AG04449 (cell line): ENCODE measurements at regions not wholly inside any gene's neighbourhood (a gene's known extent, or its start where the extent isn't known, plus 50 kb on each side); places are given as distances from the start of the nearest gene placed in this dataset.

Source experiments
- CTCF ChIA-PET: fragments of 350-600 bp; formaldehyde crosslinking; extraction: SDS; loops from one replicate; lab custom pipeline; 2021; ENCODE audit warnings: antibody characterized with exemption; lab: Yijun Ruan, JAX
- POLR2A ChIA-PET: fragments of 400-600, 350-600 bp; formaldehyde crosslinking; extraction: SDS; loops from one replicate; lab custom pipeline; 2020; ENCODE audit warnings: antibody characterized with exemption, inconsistent platforms; lab: Yijun Ruan, JAX
- DNase-seq: peaks from one replicate; pipeline ENCODE4 v3.0.0-alpha.2; 2010; ENCODE audit warnings: low read depth, low spot score
- H3K4me3 ChIP-seq: 2 replicates; pipeline ENCODE4 v1.5.1; 2011; ENCODE audit warnings: low read depth, mild to moderate bottlenecking, control low read depth, low read length
- TF ChIP-seq, protein P1 (sequence below): IDR thresholded peaks from one replicate; pipeline ENCODE4 v1.5.1; 2011; ENCODE audit warnings: mild to moderate bottlenecking, moderate library complexity, low read length, control low read depth, inconsistent platforms; ENCODE audit not compliant: insufficient read depth; ENCODE audit errors: missing control alignments

DNA sequence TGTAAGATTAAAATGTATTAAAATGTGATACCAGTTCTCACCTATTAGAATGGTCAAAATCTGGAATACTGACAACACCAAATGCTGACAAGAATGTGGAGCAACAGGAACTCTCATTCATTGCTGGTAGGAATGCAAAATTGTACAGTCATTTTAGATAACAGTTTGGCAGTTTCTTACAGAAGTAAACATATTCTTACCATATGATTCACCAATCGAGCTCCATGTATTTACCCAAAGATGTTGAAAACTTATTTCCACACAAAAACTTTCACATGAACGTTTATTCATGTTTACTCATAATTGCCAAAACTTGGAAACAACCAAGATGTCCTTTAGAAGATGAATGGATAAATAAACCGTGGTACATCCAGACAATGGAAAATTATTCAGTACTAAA lies 1193.5 kb upstream of the ACVR2A start:
- POLR2A ChIA-PET = no interaction called here
- DNase-seq = no peak
- H3K4me3 ChIP-seq = no peak overlapping the region
- CTCF ChIA-PET = no interaction called here
- TF ChIP-seq, protein P1, sequence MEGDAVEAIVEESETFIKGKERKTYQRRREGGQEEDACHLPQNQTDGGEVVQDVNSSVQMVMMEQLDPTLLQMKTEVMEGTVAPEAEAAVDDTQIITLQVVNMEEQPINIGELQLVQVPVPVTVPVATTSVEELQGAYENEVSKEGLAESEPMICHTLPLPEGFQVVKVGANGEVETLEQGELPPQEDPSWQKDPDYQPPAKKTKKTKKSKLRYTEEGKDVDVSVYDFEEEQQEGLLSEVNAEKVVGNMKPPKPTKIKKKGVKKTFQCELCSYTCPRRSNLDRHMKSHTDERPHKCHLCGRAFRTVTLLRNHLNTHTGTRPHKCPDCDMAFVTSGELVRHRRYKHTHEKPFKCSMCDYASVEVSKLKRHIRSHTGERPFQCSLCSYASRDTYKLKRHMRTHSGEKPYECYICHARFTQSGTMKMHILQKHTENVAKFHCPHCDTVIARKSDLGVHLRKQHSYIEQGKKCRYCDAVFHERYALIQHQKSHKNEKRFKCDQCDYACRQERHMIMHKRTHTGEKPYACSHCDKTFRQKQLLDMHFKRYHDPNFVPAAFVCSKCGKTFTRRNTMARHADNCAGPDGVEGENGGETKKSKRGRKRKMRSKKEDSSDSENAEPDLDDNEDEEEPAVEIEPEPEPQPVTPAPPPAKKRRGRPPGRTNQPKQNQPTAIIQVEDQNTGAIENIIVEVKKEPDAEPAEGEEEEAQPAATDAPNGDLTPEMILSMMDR = no peak

DNA sequence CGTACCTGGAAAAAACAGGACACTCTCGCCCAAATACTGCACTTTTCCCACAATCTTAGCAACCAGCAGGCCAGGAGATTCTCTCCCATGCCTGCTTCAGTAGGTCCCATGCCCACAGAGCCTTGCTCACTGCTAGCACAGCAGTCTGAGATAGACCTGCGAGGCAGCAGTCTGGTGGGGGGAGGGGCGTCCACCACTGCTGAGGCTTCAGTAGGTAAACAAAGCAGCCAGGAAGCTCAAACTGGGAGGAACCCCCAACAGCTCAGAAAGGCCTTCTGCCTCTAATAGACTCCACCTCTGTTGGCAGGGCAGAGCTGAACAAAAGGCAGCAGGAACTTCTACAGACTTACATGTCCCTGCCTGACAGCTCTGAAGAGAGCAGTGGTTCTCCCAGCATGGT lies 1202.8 kb upstream of the ACVR2A start:
- H3K4me3 ChIP-seq = no peak overlapping the region
- DNase-seq = no peak
- CTCF ChIA-PET = no interaction called here
- TF ChIP-seq, protein P1 = no peak
- POLR2A ChIA-PET = no interaction called here

DNA sequence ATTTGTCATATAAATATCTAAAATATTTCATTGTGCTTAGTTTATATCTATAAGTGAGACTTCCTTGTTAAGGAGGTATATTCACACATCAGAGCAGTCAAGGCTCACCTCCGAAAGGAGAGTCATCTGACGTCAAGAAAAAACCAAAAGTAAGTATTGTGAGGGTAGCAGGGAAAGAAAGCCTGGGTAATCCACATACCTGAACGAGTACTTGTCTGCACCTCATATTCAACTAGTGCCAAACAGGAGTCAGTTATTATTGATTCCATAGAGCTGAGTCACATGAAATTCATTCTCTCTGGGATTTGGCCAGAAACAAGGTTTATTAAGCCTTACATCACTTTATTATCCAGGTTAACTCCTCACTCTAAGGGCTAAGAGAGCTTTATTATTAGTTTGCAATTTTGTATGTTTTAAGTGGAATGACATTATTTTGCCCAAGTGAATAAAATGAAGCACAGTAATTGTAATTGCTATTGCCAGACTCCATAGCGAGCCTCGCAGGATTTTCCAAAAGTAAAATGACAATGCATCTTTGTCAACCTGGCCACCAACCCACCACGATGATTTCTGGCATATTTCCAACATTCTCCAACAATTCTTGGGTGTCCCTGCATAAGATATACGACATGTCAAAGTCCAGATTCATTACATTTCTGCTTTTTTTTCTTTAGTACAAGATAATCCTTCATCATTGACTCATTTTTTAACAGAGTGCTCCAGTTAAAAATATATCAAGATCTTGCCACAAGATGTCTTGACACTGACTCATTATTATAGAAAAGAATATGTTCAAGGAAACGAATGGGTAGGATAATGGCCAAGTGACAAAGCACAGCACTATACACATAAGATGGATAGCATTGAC lies 1210.4 kb upstream of the ACVR2A start:
- DNase-seq = peak; percentile 12
- ChIA-PET POLR2A (no interaction called here), CTCF (no interaction called here)
- H3K4me3 ChIP-seq = no peak overlapping the region
- TF ChIP-seq, protein P1 = no peak

DNA sequence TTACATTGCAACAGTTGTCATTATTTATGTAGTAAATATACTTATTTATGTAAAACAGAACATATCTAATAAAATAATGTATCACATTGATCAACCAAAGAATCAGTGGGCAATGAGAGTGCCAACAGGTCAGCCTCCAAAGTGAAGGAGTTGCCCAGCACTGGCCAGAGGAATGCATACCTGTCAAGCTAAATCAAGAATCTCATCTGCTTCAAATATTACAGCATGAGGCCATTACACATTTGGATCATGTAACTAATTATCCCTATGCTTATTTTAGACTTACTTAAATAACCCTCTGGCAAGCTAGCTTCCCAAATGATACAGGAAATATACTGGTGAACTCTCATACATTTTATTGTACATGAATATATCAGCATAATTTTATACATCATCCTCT lies 1211.7 kb upstream of the ACVR2A start:
- POLR2A ChIA-PET = no interaction called here
- CTCF ChIA-PET = no interaction called here
- DNase-seq = no peak
- TF ChIP-seq, protein P1 = no peak
- no peak overlapping the region for H3K4me3 ChIP-seq

DNA sequence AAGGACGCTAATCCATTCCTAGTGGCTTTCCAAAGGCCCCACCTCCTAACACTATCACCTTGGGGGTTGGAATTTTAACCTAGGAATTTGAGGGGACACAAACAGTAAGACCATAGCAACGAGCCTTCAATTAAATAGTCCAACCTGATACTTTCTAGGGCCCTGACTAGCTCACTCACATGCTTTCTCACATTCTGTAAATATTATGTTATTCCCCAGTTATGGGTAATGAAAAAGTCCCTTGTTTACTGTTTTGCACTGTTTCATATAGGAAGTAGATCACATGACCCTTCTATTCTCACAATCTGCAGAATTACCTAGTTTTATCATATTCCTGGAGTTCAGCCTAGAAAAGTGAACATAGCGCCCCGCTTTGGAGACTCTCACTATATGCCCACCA lies 1212.1 kb upstream of the ACVR2A start:
- DNase-seq = no peak
- TF ChIP-seq, protein P1 = no peak
- CTCF ChIA-PET = no interaction called here
- POLR2A ChIA-PET = no interaction called here
- H3K4me3 ChIP-seq = no peak overlapping the region

DNA sequence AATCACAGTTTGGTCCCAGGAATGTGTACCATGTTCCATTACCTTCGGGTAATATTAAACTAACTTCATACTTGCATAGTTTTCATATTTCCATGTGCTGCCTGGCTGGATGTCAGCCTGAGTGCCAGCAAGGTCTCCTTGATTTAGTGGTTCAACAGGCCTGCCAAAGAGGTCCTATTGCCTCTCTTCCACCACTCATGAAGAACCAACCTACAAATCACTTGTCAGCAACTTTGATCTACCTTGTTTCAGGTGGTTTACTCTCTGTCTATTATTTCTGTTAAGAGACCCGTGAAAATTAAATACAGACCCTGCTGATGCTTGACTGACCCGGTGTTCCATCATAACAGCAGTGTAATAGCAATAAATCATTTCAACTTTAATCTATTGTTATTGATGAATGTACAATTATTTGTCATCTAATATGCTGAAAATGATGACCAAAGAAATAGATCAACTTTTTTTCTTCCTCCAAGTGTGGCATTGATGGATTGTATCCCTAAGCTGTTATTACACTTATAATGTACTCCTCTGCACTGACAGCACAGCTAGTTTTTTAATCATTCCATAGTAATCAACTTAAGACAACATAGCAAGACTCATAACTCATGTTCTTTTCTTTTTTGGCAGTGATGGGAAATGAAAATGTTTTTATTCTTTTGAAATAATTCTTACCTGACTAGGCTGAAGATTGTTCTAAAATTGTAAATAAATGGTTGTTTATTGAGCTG lies 1220.2 kb upstream of the ACVR2A start:
- TF ChIP-seq, protein P1 = no peak
- ChIA-PET POLR2A (no interaction called here), CTCF (no interaction called here)
- no peak for DNase-seq
- no peak overlapping the region for H3K4me3 ChIP-seq
